K562 (cell line): ENCODE measurements at regions not wholly inside any gene's neighbourhood (a gene's known extent, or its start where the extent isn't known, plus 50 kb on each side); places are given as distances from the start of the nearest gene placed in this dataset.

Source experiments
- ATAC-seq: fragments of 200-7000 bp; cut with Tn5 transposase; 3 replicates; pipeline ENCODE4 v1.9.1; 2020; ENCODE audit warnings: moderate library complexity
- BruUV-seq: library from RNA; stranded (reverse); fragments of 400-500 nt; replicated peaks from 2 replicates; lab custom pipeline; 2021; lab: Mats Ljungman, UMichigan
- CTCF ChIA-PET: fragments of 300-600 bp; formaldehyde crosslinking; extraction: SDS; loops from one replicate; lab custom pipeline; 2021; ENCODE audit warnings: low intra/inter-chr PET ratio; lab: Yijun Ruan, JAX
- POLR2A ChIA-PET: fragments of 300-600, 350-650 bp; sonication (Branson Sonifier 250); formaldehyde crosslinking; extraction: SDS; loops from one replicate; lab custom pipeline; 2021; ENCODE audit warnings: antibody characterized with exemption, inconsistent platforms; lab: Yijun Ruan, JAX
- DNase-seq, 4 experiments: peaks; one replicate each; pipeline versions ENCODE4 v3.0.0 to v3.0.0-alpha.2; 2011 to 2018; ENCODE audit warnings: low spot score in 3 of 4, mixed read lengths in 3 of 4; ENCODE audit errors: extremely low read depth in 1 of 4
- FAIRE-seq: peaks from 2 replicates; lab custom pipeline; 2011; peaks lifted over from hg19 to GRCh38; lab: Jason Lieb, UNC
- H2AFZ ChIP-seq: 2 replicates; pipeline ENCODE4 v1.6.0; 2011; ENCODE audit warnings: low read depth, low read length, control low read depth, inconsistent platforms
- H3K27ac ChIP-seq: fragments of 200-600 bp; 3 replicates; pipeline ENCODE4 v1.8.0; 2011; ENCODE audit warnings: low read depth, mild to moderate bottlenecking, control low read depth, inconsistent platforms, low read length, moderate library complexity, mixed read lengths; ENCODE audit errors: extremely low read depth
- H3K27me3 ChIP-seq, 2 experiments: fragments of 300-600 bp in 1 of 2; 2 replicates in 1 of 2; 3 replicates in 1 of 2; pipeline versions ENCODE4 v1.6.0 to v1.8.0; 2011; ENCODE audit warnings: inconsistent platforms in 2 of 2, low read length in 2 of 2, mild to moderate bottlenecking in 1 of 2, mixed read lengths in 1 of 2, moderate library complexity in 1 of 2; ENCODE audit not compliant: control insufficient read depth in 2 of 2, insufficient read depth in 2 of 2
- H3K36me3 ChIP-seq: fragments of 300-600 bp; 3 replicates; pipeline ENCODE4 v1.8.0; 2011; ENCODE audit warnings: mild to moderate bottlenecking, low read length, inconsistent platforms; ENCODE audit not compliant: control insufficient read depth, insufficient read depth
- H3K4me1 ChIP-seq, 2 experiments: fragments of 200-600 bp in 1 of 2; replicated peaks in 1 of 2; 2 replicates in 1 of 2; 3 replicates in 1 of 2; pipeline versions ENCODE4 v1.5.1 to v1.8.0; 2011; ENCODE audit warnings: inconsistent platforms in 2 of 2, low read length in 2 of 2, mild to moderate bottlenecking in 1 of 2, mixed read lengths in 1 of 2, moderate library complexity in 1 of 2; ENCODE audit not compliant: control insufficient read depth in 2 of 2, insufficient read depth in 2 of 2
- H3K4me2 ChIP-seq: 2 replicates; pipeline ENCODE4 v1.6.1; 2011; ENCODE audit warnings: low read length, control low read depth, inconsistent platforms, mixed read lengths; ENCODE audit not compliant: insufficient read depth
- H3K4me3 ChIP-seq: fragments of 200-600 bp; sonication (generic), shearing (Covaris generic); 2 replicates; pipeline ENCODE4 v1.5.1; 2016; ENCODE audit warnings: control low read depth, inconsistent platforms
- H3K79me2 ChIP-seq: fragments of 200-600 bp; 3 replicates; pipeline ENCODE4 v1.8.0; 2011; ENCODE audit warnings: low read length, inconsistent platforms; ENCODE audit not compliant: control insufficient read depth, insufficient read depth
- H3K9ac ChIP-seq, 2 experiments: 2 replicates each; pipeline versions ENCODE4 v1.6.0 to v1.6.1; 2011; ENCODE audit warnings: low read depth in 2 of 2, low read length in 2 of 2, control low read depth in 1 of 2, inconsistent platforms in 1 of 2, mild to moderate bottlenecking in 1 of 2, mixed read lengths in 1 of 2; ENCODE audit not compliant: insufficient read depth in 1 of 2
- H3K9me1 ChIP-seq: one replicate; pipeline ENCODE4 v1.6.0; 2011; ENCODE audit warnings: inconsistent platforms, mild to moderate bottlenecking, low read length, moderate library complexity; ENCODE audit not compliant: control insufficient read depth, insufficient read depth
- H3K9me3 ChIP-seq: replicated peaks from 2 replicates; pipeline ENCODE4 v1.5.1; 2011; ENCODE audit warnings: low read depth, low read length, inconsistent platforms; ENCODE audit not compliant: control insufficient read depth, insufficient read depth
- H4K20me1 ChIP-seq: replicated peaks from 2 replicates; pipeline ENCODE4 v1.6.1; 2011; ENCODE audit warnings: low read length, inconsistent platforms, mixed read lengths; ENCODE audit not compliant: control insufficient read depth, insufficient read depth
- E2F8 ChIP-seq: fragments of 450-650 bp; IDR thresholded peaks from 2 replicates; pipeline ENCODE4 v1.7.1; 2018; ENCODE audit warnings: mild to moderate bottlenecking, low read depth; ENCODE audit not compliant: partially characterized antibody
- GABPB1 ChIP-seq: sonication (generic); formaldehyde crosslinking; IDR thresholded peaks from 2 replicates; pipeline ENCODE4 v1.8.0; 2022; ENCODE audit warnings: mild to moderate bottlenecking, missing genetic modification reagents
- MCM2 ChIP-seq: fragments of 450-650 bp; IDR thresholded peaks from 2 replicates; pipeline ENCODE4 v1.6.1; 2017; ENCODE audit warnings: low read depth, mild to moderate bottlenecking
- NR3C1 ChIP-seq: sonication (generic); formaldehyde crosslinking; IDR thresholded peaks from 2 replicates; pipeline ENCODE4 v1.8.1; 2022; ENCODE audit warnings: missing genetic modification reagents
- TCFL5 ChIP-seq: fragments of 250-450 bp; sonication (Bioruptor Pico); conservative IDR thresholded peaks from 2 replicates; pipeline ENCODE4 v1.6.1; 2021; ENCODE audit warnings: mild to moderate bottlenecking, moderate library complexity, matching md5 sums
- ZNF165 ChIP-seq: fragments of 250-450 bp; sonication (Bioruptor Pico); IDR thresholded peaks from 2 replicates; pipeline ENCODE4 v1.4.0; 2020; ENCODE audit warnings: borderline replicate concordance
- ZNF449 ChIP-seq: fragments of 250-450 bp; sonication (Bioruptor Pico); IDR thresholded peaks from 2 replicates; pipeline ENCODE4 v1.8.0; 2022; ENCODE audit warnings: moderate library complexity, mild to moderate bottlenecking, inconsistent platforms
- WGBS: fragments of 100-300 bp; shearing (Covaris generic); methylation state at CpG from one replicate; pipeline ENCODE4 v1.1.6; 2016; ENCODE audit warnings: low coverage, mixed read lengths; ENCODE audit not compliant: insufficient coverage; ENCODE audit errors: missing lambda C conversion rate; 5-methylcytosine and 5-hydroxymethylcytosine counted together
- in situ Hi-C: fragments of 300-500 bp; cut with MboI; formaldehyde crosslinking; loops from 4 replicates; pipeline ENCODE4 v1.15.0; 2018; ENCODE audit warnings: inconsistent platforms, mixed read lengths
- intact Hi-C: fragments of 100-400 bp; cut with micrococcal nuclease; formaldehyde crosslinking; loops from 2 replicates; pipeline ENCODE4 v1.14.2; 2022

DNA sequence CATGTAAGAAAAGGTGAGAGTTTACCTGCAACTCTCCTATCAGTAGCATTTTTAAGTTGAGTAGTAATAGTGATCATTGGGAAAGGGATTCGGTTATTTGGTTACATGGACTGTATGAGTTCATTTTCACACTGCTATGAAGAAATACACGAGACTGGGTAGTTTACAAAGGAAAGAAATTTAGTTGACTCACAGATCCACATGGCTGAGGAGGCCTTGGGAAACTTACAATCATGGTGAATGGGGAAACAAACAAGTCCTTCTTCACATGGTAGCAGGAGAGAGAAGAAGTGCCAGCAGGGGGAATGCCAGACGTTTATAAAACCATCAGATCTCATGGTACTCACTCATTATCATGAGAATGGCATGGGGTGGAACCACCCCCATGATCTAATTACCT, 59.3 kb upstream of the FBXO28 start:
- H3K9ac ChIP-seq: no peak overlapping the region
- no peaks in the 10 kb centered on the region; a peak in 2 of 5 replicates for H3K4me1 ChIP-seq
- H4K20me1 ChIP-seq: no peaks in the 10 kb centered on the region
- no peak overlapping the region for H2AFZ ChIP-seq
- no peaks in the 10 kb centered on the region for H3K79me2 ChIP-seq
- no peaks in the 10 kb centered on the region for H3K9me1 ChIP-seq
- ATAC-seq (no peak), FAIRE-seq (no peak), DNase-seq (no peak)
- in situ Hi-C loops (loop anchor here (10.0 kb wide), 1 partner anchor 500 kb away; no protein-coding TSS in a partner anchor), intact Hi-C loops (loop anchor here (5.0 kb wide), 1 partner anchor 242 kb away; no protein-coding TSS in a partner anchor)
- BruUV-seq: no TSS peak
- no peaks in the 10 kb centered on the region for H3K36me3 ChIP-seq
- H3K9me3 ChIP-seq: 0 out of 2 replicates have a peak, but pooled peaks cover 6% of the 10 kb centered on the region
- H3K27me3 ChIP-seq: no peaks in the 10 kb centered on the region
- no peak overlapping the region for H3K4me2 ChIP-seq
- ChIA-PET CTCF (no interaction called here), POLR2A (no interaction called here)
- H3K4me3 ChIP-seq: no peak overlapping the region
- no peak overlapping the region for H3K27ac ChIP-seq
- WGBS: 13% methylated on average over 3 of the region's 3 CpGs
- TF ChIP-seq ZNF165 (CRISPR knock-in tag) (no peak), NR3C1 (CRISPR knock-in tag) (no peak), TCFL5 (no peak), MCM2 (no peak), E2F8 (no peak), GABPB1 (CRISPR knock-in tag) (no peak), ZNF449 (no peak)
